ENCODE measurements at regions not wholly inside any gene's neighbourhood (a gene's known extent, or its start where the extent isn't known, plus 50 kb on each side); places are given as distances from the start of the nearest gene placed in this dataset.

DNA sequence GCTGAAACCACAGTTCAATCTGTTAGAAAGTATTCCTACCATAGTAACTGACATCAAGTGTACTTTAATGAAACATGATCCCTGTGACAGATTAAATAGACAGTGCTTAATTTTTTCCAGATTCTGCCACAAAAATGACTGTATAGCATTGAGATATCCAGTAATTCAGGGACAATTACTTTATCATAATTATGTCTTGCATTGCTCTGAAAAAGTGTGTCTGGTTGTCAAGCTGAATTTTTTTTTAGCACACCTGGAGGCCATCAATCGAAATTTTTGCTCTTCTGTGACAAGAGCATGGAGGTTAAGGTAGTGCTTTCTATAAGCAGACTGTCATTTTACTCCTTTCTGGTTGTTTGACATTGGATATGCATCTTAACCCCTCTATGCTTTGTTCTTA is 1083.8 kb upstream of the NRXN1 start:
- no peaks in the 10 kb centered on the region for H4K20me1 ChIP-seq
- H3K9ac ChIP-seq, result no peak overlapping the region
- H3K9me3 ChIP-seq (replicated peaks in 1 of 11), result no peaks in the 10 kb centered on the region
- no peak overlapping the region for H3K4me2 ChIP-seq
- no peaks in the 10 kb centered on the region for H3K36me3 ChIP-seq
- no peak overlapping the region for H3K4me3 ChIP-seq
- no peak for TF ChIP-seq Cebpa-rat (IDR thresholded peaks at IDR 0.05)
- H3K27me3 ChIP-seq, result no peaks in the 10 kb centered on the region
- no peaks in the 10 kb centered on the region for H3K4me1 ChIP-seq
- no peak overlapping the region for H3K27ac ChIP-seq

DNA sequence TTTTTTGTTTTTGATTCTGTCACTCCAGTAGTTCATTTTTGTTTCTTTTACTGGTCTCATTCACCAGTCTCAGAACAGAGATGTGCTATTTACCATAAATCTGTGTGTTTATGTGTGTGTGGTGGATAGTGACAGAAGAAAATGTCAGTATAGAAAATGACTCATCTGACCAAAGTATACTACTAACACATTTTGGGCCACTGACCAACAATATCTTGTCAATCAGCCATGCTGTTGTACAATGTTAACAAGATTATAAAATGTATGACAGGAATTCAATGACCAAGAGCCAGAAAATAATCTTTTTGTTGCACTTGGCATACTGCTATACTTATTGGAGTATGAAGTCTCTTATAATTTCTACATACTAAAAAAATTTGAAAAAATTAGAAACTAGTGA is 1081.4 kb upstream of the NRXN1 start:
- H3K27ac ChIP-seq, result no peak overlapping the region
- H3K36me3 ChIP-seq, result no peaks in the 10 kb centered on the region
- H4K20me1 ChIP-seq, result no peaks in the 10 kb centered on the region
- no peaks in the 10 kb centered on the region for H3K4me1 ChIP-seq
- H3K9me3 ChIP-seq (replicated peaks in 1 of 11), result peaks cover 0 to 6% (median 0%) of the 10 kb centered on the region in 11 experiments; a peak in 1 of 22 replicates
- H3K9ac ChIP-seq, result no peak overlapping the region
- H3K4me2 ChIP-seq, result no peak overlapping the region
- TF ChIP-seq Cebpa-rat (IDR thresholded peaks at IDR 0.05), result no peak
- H3K4me3 ChIP-seq, result no peak overlapping the region
- H3K27me3 ChIP-seq, result no peaks in the 10 kb centered on the region

DNA sequence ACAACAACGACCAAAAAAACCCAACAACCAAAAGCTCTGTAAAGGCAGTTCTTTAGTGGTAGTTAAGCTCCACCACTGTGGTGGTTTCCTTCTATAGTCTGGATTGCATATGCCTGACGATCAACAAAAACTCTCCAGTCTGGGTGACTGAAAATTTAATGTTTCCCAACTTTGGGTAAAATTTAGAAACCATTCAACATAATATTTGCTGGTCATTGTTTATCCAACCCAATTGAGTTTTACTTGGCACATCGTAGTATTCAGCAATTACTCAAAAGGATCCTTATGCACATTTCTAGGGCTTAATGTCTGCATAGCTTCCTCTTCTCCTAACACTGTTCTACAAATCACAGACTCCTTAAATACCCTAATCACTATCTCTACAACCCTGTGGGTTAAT is 1080.2 kb upstream of the NRXN1 start:
- Histone ChIP-seq H4K20me1 (no peaks in the 10 kb centered on the region), H3K27ac (no peak overlapping the region)

DNA sequence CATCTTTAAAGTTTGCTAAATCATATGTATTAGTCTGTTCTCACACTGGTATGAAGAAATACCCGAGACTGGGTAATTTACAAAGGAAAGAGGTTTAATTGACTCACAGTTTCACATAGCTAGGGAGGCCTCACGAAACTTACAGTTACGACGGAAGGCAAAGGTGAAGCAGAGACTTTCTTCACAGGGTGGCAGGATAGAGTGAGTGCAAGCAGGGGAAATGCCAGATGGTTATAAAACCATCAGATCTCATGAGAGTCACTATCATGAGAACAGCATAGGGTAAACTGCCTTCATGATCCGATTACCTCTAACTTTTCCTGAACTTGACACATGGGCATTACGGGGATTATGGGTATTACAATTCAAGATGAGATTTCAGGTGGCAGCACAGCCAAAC is 1075.2 kb upstream of the NRXN1 start:
- Histone ChIP-seq H3K9me3 (replicated peaks in 1 of 11) (peaks cover 0 to 6% (median 0%) of the 10 kb centered on the region in 11 experiments; a peak in 1 of 22 replicates), H3K4me1 (no peaks in the 10 kb centered on the region), H3K9ac (no peak overlapping the region), H3K27ac (no peak overlapping the region), H3K4me3 (no peak overlapping the region), H3K27me3 (no peaks in the 10 kb centered on the region), H4K20me1 (no peaks in the 10 kb centered on the region), H3K4me2 (no peak overlapping the region), H3K36me3 (no peaks in the 10 kb centered on the region)
- no peak for TF ChIP-seq Cebpa-rat (IDR thresholded peaks at IDR 0.05)

More for the DNA sequence above, 1080.2 kb upstream of the NRXN1 start:
- peaks cover 0 to 6% (median 0%) of the 10 kb centered on the region in 11 experiments; a peak in 1 of 22 replicates for H3K9me3 ChIP-seq (replicated peaks in 1 of 11)
- no peaks in the 10 kb centered on the region for H3K27me3 ChIP-seq
- H3K4me1 ChIP-seq, result no peaks in the 10 kb centered on the region
- no peak overlapping the region for H3K9ac ChIP-seq
- no peak for TF ChIP-seq Cebpa-rat (IDR thresholded peaks at IDR 0.05)
- H3K4me2 ChIP-seq, result no peak overlapping the region
- no peaks in the 10 kb centered on the region for H3K36me3 ChIP-seq
- no peak overlapping the region for H3K4me3 ChIP-seq

- no peaks in the 10 kb centered on the region for H3K9me3 ChIP-seq (replicated peaks in 1 of 11)
- H3K36me3 ChIP-seq, result no peaks in the 10 kb centered on the region
Observed at GRCh38 chr2:52097071-52097470, 1065.1 kb upstream of the NRXN1 start.

DNA sequence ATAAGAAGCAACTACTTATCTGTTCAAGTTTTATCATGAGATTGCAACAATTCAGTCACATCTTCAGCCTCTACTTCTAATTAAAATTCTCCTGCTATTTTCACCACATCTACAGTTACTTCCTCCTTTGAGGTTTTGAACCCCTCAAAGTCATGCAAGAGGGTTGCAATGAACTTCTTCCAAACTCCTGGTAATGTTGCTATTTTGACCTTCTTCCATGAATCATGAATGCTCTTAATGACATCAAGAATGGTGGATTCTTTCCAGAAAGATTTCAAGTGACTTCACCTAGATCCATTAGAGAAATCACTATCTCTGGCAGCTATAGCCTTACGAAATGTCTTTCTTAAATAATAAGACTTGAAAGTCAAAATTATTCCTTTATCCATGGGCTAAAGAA is 1052.8 kb upstream of the NRXN1 start:
- Histone ChIP-seq H3K36me3 (no peaks in the 10 kb centered on the region), H3K9me3 (replicated peaks in 1 of 11) (no peaks in the 10 kb centered on the region), H3K4me3 (no peak overlapping the region), H3K4me2 (peak overlapping the region in 4 of 11 experiments; percentile 6 to 34 (median 13); a peak in 1 of 22 replicates), H4K20me1 (no peaks in the 10 kb centered on the region), H3K27me3 (no peaks in the 10 kb centered on the region), H3K4me1 (peaks cover 0 to 8% (median 0%) of the 10 kb centered on the region in 10 experiments; a peak in 2 of 20 replicates), H3K9ac (no peak overlapping the region), H3K27ac (no peak overlapping the region)
- no peak for TF ChIP-seq Cebpa-rat (IDR thresholded peaks at IDR 0.05)

More at GRCh38 chr2:52097071-52097470, 1065.1 kb upstream of the NRXN1 start:
- Histone ChIP-seq H4K20me1 (no peaks in the 10 kb centered on the region), H3K9ac (no peak overlapping the region), H3K27ac (no peak overlapping the region), H3K27me3 (no peaks in the 10 kb centered on the region), H3K4me3 (no peak overlapping the region), H3K4me2 (no peak overlapping the region), H3K4me1 (no peaks in the 10 kb centered on the region)
- no peak for TF ChIP-seq Cebpa-rat (IDR thresholded peaks at IDR 0.05)

- no peak for TF ChIP-seq Cebpa-rat (IDR thresholded peaks at IDR 0.05)
- Histone ChIP-seq H4K20me1 (no peaks in the 10 kb centered on the region), H3K9ac (no peak overlapping the region), H3K27me3 (no peaks in the 10 kb centered on the region), H3K9me3 (replicated peaks in 1 of 11) (no peaks in the 10 kb centered on the region), H3K4me3 (no peak overlapping the region), H3K4me1 (peaks cover 0 to 8% (median 0%) of the 10 kb centered on the region in 10 experiments; a peak in 2 of 20 replicates), H3K4me2 (no peak overlapping the region), H3K36me3 (no peaks in the 10 kb centered on the region), H3K27ac (no peak overlapping the region)
Observed at GRCh38 chr2:52083214-52083613, 1051.3 kb upstream of the NRXN1 start.

DNA sequence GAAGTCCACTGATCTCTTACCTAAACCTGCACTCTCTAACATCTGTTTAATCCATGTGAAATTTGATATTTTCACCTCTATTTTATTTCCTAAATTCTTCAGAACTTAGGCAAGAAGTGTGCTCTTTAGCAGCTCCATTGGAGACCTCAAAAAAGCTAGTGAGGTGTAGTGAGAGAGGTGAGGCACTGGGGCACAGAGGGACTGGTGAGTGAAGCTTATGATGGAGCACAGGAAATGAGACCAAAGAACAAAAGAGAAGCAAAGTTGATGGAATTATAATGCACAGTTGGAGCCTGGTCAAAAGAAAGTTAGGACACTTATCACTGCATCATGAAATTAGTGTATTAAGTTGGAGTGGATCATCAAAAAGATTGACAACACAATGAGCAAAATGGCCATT is 1050.7 kb upstream of the NRXN1 start:
- no peaks in the 10 kb centered on the region for H3K36me3 ChIP-seq
- peaks cover 0 to 8% (median 0%) of the 10 kb centered on the region in 10 experiments; a peak in 2 of 20 replicates for H3K4me1 ChIP-seq
- H3K9ac ChIP-seq, result no peak overlapping the region
- H3K27ac ChIP-seq, result no peak overlapping the region
- no peaks in the 10 kb centered on the region for H4K20me1 ChIP-seq
- no peak overlapping the region for H3K4me2 ChIP-seq
- TF ChIP-seq Cebpa-rat (IDR thresholded peaks at IDR 0.05), result no peak
- no peaks in the 10 kb centered on the region for H3K27me3 ChIP-seq
- no peak overlapping the region for H3K4me3 ChIP-seq
- H3K9me3 ChIP-seq (replicated peaks in 1 of 11), result no peaks in the 10 kb centered on the region

DNA sequence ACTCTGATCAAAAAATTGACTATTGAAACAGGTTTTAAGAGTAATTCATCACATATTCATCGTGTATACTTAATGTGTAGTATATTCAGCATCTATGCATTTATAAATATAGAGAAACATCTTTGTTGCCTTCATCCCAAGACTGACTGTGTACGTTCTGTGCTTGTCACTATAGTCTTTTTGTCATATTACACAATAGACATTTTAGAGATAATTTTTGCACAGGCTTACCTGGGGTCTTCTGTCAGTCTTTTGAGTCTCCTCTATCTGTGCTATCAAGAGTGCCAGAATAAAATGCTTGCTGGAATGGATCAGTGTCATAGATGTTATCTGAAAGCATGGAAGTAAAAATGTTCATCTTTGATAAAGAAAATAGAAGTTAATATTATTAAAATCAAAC is 1047.7 kb upstream of the NRXN1 start:
- no peak overlapping the region for H3K27ac ChIP-seq
- H3K4me2 ChIP-seq, result no peak overlapping the region
- H3K9ac ChIP-seq, result no peak overlapping the region
- TF ChIP-seq Cebpa-rat (IDR thresholded peaks at IDR 0.05), result no peak
- H4K20me1 ChIP-seq, result no peaks in the 10 kb centered on the region
- no peaks in the 10 kb centered on the region for H3K36me3 ChIP-seq
- H3K4me3 ChIP-seq, result no peak overlapping the region
- H3K9me3 ChIP-seq (replicated peaks in 1 of 11), result no peaks in the 10 kb centered on the region
- peaks cover 0 to 4% (median 3%) of the 10 kb centered on the region in 10 experiments; a peak in 13 of 20 replicates for H3K4me1 ChIP-seq
- no peaks in the 10 kb centered on the region for H3K27me3 ChIP-seq

GRCh38 chr2:52077159-52077558 is 1045.2 kb upstream of the NRXN1 start:
- Histone ChIP-seq H3K36me3 (no peaks in the 10 kb centered on the region), H4K20me1 (no peaks in the 10 kb centered on the region), H3K4me1 (peaks cover 0 to 15% (median 9%) of the 10 kb centered on the region in 10 experiments; a peak in 13 of 20 replicates), H3K4me3 (no peak overlapping the region), H3K9me3 (replicated peaks in 1 of 11) (no peaks in the 10 kb centered on the region), H3K9ac (no peak overlapping the region), H3K27me3 (no peaks in the 10 kb centered on the region), H3K27ac (no peak overlapping the region), H3K4me2 (no peak overlapping the region)
- no peak for TF ChIP-seq Cebpa-rat (IDR thresholded peaks at IDR 0.05)
